K562 (cell line): ENCODE measurements at regions not wholly inside any gene's neighbourhood (a gene's known extent, or its start where the extent isn't known, plus 50 kb on each side); places are given as distances from the start of the nearest gene placed in this dataset.

Experiments used
- ADNP ChIP-seq: fragments of 200-800 bp; sonication (Bioruptor generic); IDR thresholded peaks from 2 replicates; pipeline ENCODE4 v1.6.1; 2016; ENCODE audit warnings: missing genetic modification characterization, missing compliant biosample characterization
- BRF1 ChIP-seq: IDR thresholded peaks from 3 replicates; pipeline ENCODE4 v1.6.1; 2011; ENCODE audit warnings: borderline replicate concordance, mild to moderate bottlenecking; ENCODE audit not compliant: insufficient read length; ENCODE audit errors: extremely low read depth
- CUX1 ChIP-seq: fragments of 200-800 bp; sonication (Bioruptor generic); IDR thresholded peaks from 2 replicates; pipeline ENCODE4 v1.6.1; 2016; ENCODE audit warnings: missing genetic modification characterization, missing compliant biosample characterization
- EWSR1 ChIP-seq: fragments of 450-650 bp; IDR thresholded peaks from 2 replicates; pipeline ENCODE4 v1.6.1; 2018; ENCODE audit warnings: borderline replicate concordance, mild to moderate bottlenecking, low read depth, moderate library complexity; ENCODE audit not compliant: partially characterized antibody
- GATA2 ChIP-seq: sonication (generic); formaldehyde crosslinking; IDR thresholded peaks from 2 replicates; pipeline ENCODE4 v1.4.0; 2020; ENCODE audit warnings: mild to moderate bottlenecking, missing genetic modification reagents
- GTF2F1 ChIP-seq: IDR thresholded peaks from 2 replicates; pipeline ENCODE4 v1.6.1; 2011; ENCODE audit warnings: low read depth, low read length, improper control_type of control experiment
- HDAC6 ChIP-seq: IDR thresholded peaks from 2 replicates; pipeline ENCODE4 v1.6.1; 2012; ENCODE audit warnings: low read depth, mild to moderate bottlenecking, control low read depth, inconsistent platforms, low read length, moderate library complexity
- MITF ChIP-seq: IDR thresholded peaks from 2 replicates; pipeline ENCODE4 v1.6.1; 2014; ENCODE audit warnings: antibody characterized with exemption
- NR3C1 ChIP-seq: sonication (generic); formaldehyde crosslinking; IDR thresholded peaks from 2 replicates; pipeline ENCODE4 v1.8.1; 2022; ENCODE audit warnings: missing genetic modification reagents
- SIN3A ChIP-seq, 2 experiments: fragments of 150-350 bp in 1 of 2; IDR thresholded peaks; 2 replicates each; pipeline ENCODE4 v1.6.1; 2011 to 2016; ENCODE audit warnings: borderline replicate concordance in 2 of 2, low read depth in 2 of 2, low read length in 2 of 2, mild to moderate bottlenecking in 2 of 2, moderate library complexity in 2 of 2; ENCODE audit not compliant: control insufficient read depth in 1 of 2
- ZNF217 ChIP-seq: sonication (generic); formaldehyde crosslinking; IDR thresholded peaks from 2 replicates; pipeline ENCODE4 v1.8.0; 2022; ENCODE audit warnings: mild to moderate bottlenecking, missing genetic modification reagents
- ZNF609 ChIP-seq: sonication (generic); formaldehyde crosslinking; IDR thresholded peaks from 2 replicates; pipeline ENCODE4 v1.8.1; 2023; ENCODE audit warnings: missing genetic modification reagents, mild to moderate bottlenecking, borderline replicate concordance
- ZNF655 ChIP-seq: fragments of 250-450 bp; sonication (Bioruptor Pico); IDR thresholded peaks from 2 replicates; pipeline ENCODE4 v1.5.0; 2021

DNA sequence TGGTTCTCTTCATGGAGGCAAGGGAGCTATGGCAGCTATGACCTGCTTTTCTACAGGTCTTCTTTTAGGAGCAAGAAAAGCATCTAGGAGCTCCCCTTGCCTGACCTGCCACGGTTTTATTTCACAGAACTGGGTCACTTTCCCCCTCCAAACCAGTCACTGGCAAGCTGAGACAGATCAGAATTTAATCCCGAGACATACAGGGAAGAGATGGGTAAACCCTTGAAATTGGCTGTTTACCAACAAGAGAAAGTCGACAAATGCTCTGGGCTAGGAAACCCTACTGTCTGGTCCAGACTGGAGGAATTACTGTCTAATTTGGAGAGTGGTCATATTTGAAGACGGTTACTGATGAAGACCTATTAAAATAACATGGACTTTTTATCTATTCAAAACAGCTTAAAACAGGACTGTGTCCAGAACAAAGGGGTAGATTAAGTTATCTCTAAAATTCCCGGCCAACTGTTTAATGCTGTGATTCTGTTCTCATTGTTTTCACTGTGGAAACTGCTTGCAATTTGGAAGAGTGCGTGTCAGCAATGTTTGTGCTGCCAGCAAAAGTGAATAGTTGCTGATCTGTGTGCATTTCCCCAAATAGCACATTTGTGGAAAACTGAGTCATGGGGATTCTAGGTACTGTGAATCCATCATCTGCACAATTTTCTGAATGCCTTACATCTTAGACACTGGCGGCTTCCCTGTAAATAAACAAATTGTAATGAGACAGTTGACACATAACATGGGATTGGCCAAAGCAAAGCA is 73.4 kb upstream of the EEA1 start (continued):
- TF ChIP-seq ADNP: peak; percentile 48; the same call in 1 of the 2 replicates
- peak; percentile 35; the same call in 1 of the 2 replicates for TF ChIP-seq GATA2 (CRISPR knock-in tag)
- TF ChIP-seq MITF: no peak
- no peak for TF ChIP-seq CUX1 (CRISPR knock-in tag)
- TF ChIP-seq ZNF655 (CRISPR knock-in tag): no peak
- no peak for TF ChIP-seq NR3C1 (CRISPR knock-in tag)
- no peak for TF ChIP-seq BRF1
- no peak for TF ChIP-seq ZNF609
- TF ChIP-seq SIN3A (IDR thresholded peaks at IDR 0.05; ENCODE audit: borderline replicate concordance in 2 of 2, control insufficient read depth in 1 of 2, low read depth in 2 of 2, low read length in 2 of 2): no peak
- TF ChIP-seq EWSR1: no peak
- no peak for TF ChIP-seq HDAC6
- no peak for TF ChIP-seq ZNF217
- TF ChIP-seq GTF2F1: no peak
